NCI-H1092 (cell line): ENCODE measurements at regions not wholly inside any gene's neighbourhood (a gene's known extent, or its start where the extent isn't known, plus 50 kb on each side); places are given as distances from the start of the nearest gene placed in this dataset.

Source experiments
- DNase-seq: peaks from one replicate; lab custom pipeline; 2025; lab: John Stamatoyannopoulos, UW

GRCh38 chr4:32417113-32417704 lies 1697.0 kb downstream of the PCDH7 start:
- no peak for DNase-seq

GRCh38 chr4:32423267-32423666 lies 1703.1 kb downstream of the PCDH7 start:
- DNase-seq, result no peak

- DNase-seq, result no peak
Measured at GRCh38 chr4:32425243-32425642, 1705.1 kb downstream of the PCDH7 start.

- no peak for DNase-seq
Measured at GRCh38 chr4:32427566-32427965, 1707.4 kb downstream of the PCDH7 start.

GRCh38 chr4:32429151-32429550 lies 1709.0 kb downstream of the PCDH7 start:
- no peak for DNase-seq

GRCh38 chr4:32435308-32435707 lies 1715.1 kb downstream of the PCDH7 start:
- no peak for DNase-seq

GRCh38 chr4:32436816-32437215 lies 1716.6 kb downstream of the PCDH7 start:
- DNase-seq, result no peak

GRCh38 chr4:32440391-32440790 lies 1720.2 kb downstream of the PCDH7 start:
- DNase-seq, result no peak

GRCh38 chr4:32454482-32454881 lies 1734.3 kb downstream of the PCDH7 start:
- DNase-seq, result no peak

GRCh38 chr4:32455231-32455630 lies 1735.1 kb downstream of the PCDH7 start:
- no peak for DNase-seq

- no peak for DNase-seq
Measured at GRCh38 chr4:32460972-32461371, 1740.8 kb downstream of the PCDH7 start.

GRCh38 chr4:32462944-32463343 lies 1742.8 kb downstream of the PCDH7 start:
- DNase-seq, result no peak

- DNase-seq, result no peak
Measured at GRCh38 chr4:32470087-32470585, 1750.0 kb downstream of the PCDH7 start.

GRCh38 chr4:32472918-32473317 lies 1752.7 kb downstream of the PCDH7 start:
- DNase-seq, result no peak

- no peak for DNase-seq
Measured at GRCh38 chr4:32475710-32476109, 1755.5 kb downstream of the PCDH7 start.

- no peak for DNase-seq
Measured at GRCh38 chr4:32477518-32477917, 1757.3 kb downstream of the PCDH7 start.

GRCh38 chr4:32485956-32486355 lies 1765.8 kb downstream of the PCDH7 start:
- no peak for DNase-seq

GRCh38 chr4:32488690-32489089 lies 1768.5 kb downstream of the PCDH7 start:
- DNase-seq, result no peak

- DNase-seq, result no peak
Measured at GRCh38 chr4:32499171-32499570, 1779.0 kb downstream of the PCDH7 start.

GRCh38 chr4:32503241-32503640 lies 1783.1 kb downstream of the PCDH7 start:
- no peak for DNase-seq

- no peak for DNase-seq
Measured at GRCh38 chr4:32506067-32506466, 1785.9 kb downstream of the PCDH7 start.

- no peak for DNase-seq
Measured at GRCh38 chr4:32519060-32519459, 1798.9 kb downstream of the PCDH7 start.

- no peak for DNase-seq
Measured at GRCh38 chr4:32525420-32525819, 1805.3 kb downstream of the PCDH7 start.

- no peak for DNase-seq
Measured at GRCh38 chr4:32544846-32545245, 1824.7 kb downstream of the PCDH7 start.
